ENCODE measurements at regions not wholly inside any gene's neighbourhood (a gene's known extent, or its start where the extent isn't known, plus 50 kb on each side); places are given as distances from the start of the nearest gene placed in this dataset.
"Not testable (repeated sequence)": the region's sequence is repeated elsewhere in the genome, so short reads cannot be mapped to it uniquely, and the experiment has no call there.

DNA sequence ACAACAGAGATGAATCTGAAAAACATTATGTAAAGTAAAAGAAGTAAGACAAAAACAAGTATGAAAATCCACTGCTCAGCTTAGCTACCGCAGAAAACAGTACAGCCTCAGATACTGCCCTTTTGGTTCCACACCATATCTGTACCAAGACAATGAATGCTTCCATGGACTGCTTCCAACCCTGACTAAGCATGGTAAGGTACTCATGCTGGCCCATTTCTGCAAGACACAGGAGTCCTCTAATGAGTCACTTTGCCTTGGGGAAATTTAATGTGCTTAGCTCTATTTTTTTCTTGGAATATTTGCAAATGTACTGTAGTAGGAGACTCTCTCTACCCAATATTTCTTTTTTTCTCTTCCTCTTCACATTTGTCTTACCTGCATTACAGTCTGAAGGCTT, 931.7 kb upstream of the HS3ST1 start:
- Histone ChIP-seq H3K4me1 (replicated peaks) (no peaks in the 10 kb centered on the region), H3K27me3 (replicated peaks; ENCODE audit: insufficient read depth) (no peaks in the 10 kb centered on the region), H3K4me3 (no peak overlapping the region), H3K27ac (no peak overlapping the region), H3K9me3 (no peaks in the 10 kb centered on the region), H3K36me3 (no peaks in the 10 kb centered on the region)
- TF ChIP-seq, protein P1, sequence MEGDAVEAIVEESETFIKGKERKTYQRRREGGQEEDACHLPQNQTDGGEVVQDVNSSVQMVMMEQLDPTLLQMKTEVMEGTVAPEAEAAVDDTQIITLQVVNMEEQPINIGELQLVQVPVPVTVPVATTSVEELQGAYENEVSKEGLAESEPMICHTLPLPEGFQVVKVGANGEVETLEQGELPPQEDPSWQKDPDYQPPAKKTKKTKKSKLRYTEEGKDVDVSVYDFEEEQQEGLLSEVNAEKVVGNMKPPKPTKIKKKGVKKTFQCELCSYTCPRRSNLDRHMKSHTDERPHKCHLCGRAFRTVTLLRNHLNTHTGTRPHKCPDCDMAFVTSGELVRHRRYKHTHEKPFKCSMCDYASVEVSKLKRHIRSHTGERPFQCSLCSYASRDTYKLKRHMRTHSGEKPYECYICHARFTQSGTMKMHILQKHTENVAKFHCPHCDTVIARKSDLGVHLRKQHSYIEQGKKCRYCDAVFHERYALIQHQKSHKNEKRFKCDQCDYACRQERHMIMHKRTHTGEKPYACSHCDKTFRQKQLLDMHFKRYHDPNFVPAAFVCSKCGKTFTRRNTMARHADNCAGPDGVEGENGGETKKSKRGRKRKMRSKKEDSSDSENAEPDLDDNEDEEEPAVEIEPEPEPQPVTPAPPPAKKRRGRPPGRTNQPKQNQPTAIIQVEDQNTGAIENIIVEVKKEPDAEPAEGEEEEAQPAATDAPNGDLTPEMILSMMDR (IDR thresholded peaks at IDR 0.05) = no peak
- no peak for TF ChIP-seq POLR2A (IDR thresholded peaks at IDR 0.05)
- WGBS = 79% methylated on average over 1 of the region's 1 CpG
- intact Hi-C loops (cut with DNase I) = no loop called here
- no peak for DNase-seq (ENCODE audit: low spot score)

DNA sequence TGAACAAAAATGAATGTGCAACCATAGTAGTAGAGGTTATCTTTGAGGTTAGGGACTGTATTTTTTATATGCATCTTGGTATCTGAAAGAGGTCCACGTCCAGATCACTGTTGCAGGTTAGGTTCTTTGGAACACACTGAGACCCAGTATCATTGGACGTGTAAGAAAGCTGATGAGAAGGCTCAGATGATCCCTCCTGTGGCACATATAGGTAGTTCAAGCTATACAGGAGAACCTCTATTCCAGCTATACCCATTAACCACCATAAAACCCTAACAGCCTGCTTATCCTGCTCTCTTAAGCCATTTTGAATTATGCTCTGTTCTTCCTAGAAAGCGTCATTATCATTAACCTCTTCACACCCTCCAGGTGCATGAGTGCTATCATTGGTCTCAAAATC, 930.7 kb upstream of the HS3ST1 start:
- no peaks in the 10 kb centered on the region for H3K27me3 ChIP-seq (replicated peaks; ENCODE audit: insufficient read depth)
- H3K36me3 ChIP-seq = no peaks in the 10 kb centered on the region
- intact Hi-C loops (cut with DNase I) = no loop called here
- WGBS = 49% methylated on average over 3 of the region's 3 CpGs
- no peaks in the 10 kb centered on the region for H3K9me3 ChIP-seq
- TF ChIP-seq, protein P1 (IDR thresholded peaks at IDR 0.05) = no peak
- TF ChIP-seq POLR2AphosphoS5 (IDR thresholded peaks at IDR 0.05) = no peak
- TF ChIP-seq POLR2A (IDR thresholded peaks at IDR 0.05) = no peak
- no peak overlapping the region for H3K4me3 ChIP-seq
- no peak for DNase-seq (ENCODE audit: low spot score)
- H3K27ac ChIP-seq = no peak overlapping the region
- H3K4me1 ChIP-seq (replicated peaks) = no peaks in the 10 kb centered on the region

DNA sequence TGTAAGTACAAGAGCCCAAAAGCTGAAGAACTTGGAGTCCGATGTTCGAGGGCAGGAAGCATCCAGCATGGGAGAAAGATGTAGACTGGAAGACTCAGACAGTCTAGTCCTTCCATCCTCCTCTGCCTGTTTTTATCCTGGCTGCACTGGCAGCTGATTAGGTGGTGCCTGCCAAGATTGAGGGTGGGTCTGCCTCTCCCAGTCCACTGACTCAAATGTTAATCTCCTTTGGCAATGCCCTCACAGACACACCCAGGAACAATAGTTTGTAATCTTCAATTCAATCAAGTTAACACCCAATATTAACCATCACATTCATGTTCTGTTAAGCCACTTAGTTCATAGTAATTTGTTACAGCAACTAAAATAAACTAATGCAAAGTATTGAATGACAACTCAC, 904.4 kb upstream of the HS3ST1 start:
- DNase-seq (ENCODE audit: low spot score); H3K27ac ChIP-seq; H3K4me3 ChIP-seq; H3K4me1 ChIP-seq (replicated peaks); H3K9me3 ChIP-seq; H3K36me3 ChIP-seq; intact Hi-C loops (cut with DNase I); H3K27me3 ChIP-seq (replicated peaks; ENCODE audit: insufficient read depth): not testable (repeated sequence)
- 100% methylated on average over 2 of the region's 2 CpGs for WGBS

DNA sequence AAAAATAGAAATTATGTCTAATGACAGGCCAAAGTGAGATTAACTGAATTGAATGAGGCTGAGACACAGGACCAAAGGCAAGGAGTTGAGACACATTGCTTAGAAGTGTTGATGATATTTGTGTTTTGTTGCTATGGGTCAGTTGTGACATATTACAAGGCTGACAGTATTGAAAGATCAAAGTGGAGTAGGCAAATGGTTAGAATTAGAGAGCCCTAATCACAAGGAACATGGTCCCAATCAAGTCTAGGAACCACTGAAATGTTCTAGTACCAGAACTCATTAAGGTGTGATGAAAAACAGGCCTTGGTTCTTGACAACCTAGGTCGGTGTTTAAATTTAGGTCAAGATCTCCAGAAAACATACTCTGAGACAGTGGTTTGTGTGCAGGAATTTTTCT, 896.3 kb upstream of the HS3ST1 start:
- intact Hi-C loops (cut with DNase I) = no loop called here
- no peak overlapping the region for H3K4me3 ChIP-seq
- no peak overlapping the region for H3K27ac ChIP-seq
- no peaks in the 10 kb centered on the region for H3K4me1 ChIP-seq (replicated peaks)
- DNase-seq (ENCODE audit: low spot score) = no peak
- WGBS = 95% methylated on average over 1 of the region's 1 CpG
- no peaks in the 10 kb centered on the region for H3K36me3 ChIP-seq
- no peaks in the 10 kb centered on the region for H3K9me3 ChIP-seq
- TF ChIP-seq POLR2A (IDR thresholded peaks at IDR 0.05) = no peak
- TF ChIP-seq, protein P1 (IDR thresholded peaks at IDR 0.05) = no peak
- TF ChIP-seq POLR2AphosphoS5 (IDR thresholded peaks at IDR 0.05) = no peak
- H3K27me3 ChIP-seq (replicated peaks; ENCODE audit: insufficient read depth) = no peaks in the 10 kb centered on the region

GRCh38 chr4:12319765-12320164, 891.1 kb upstream of the HS3ST1 start:
- no peak overlapping the region for H3K27ac ChIP-seq
- intact Hi-C loops (cut with DNase I) = no loop called here
- no peaks in the 10 kb centered on the region for H3K27me3 ChIP-seq (replicated peaks; ENCODE audit: insufficient read depth)
- TF ChIP-seq POLR2A (IDR thresholded peaks at IDR 0.05) (no peak), POLR2AphosphoS5 (IDR thresholded peaks at IDR 0.05) (no peak)
- TF ChIP-seq, protein P1 (IDR thresholded peaks at IDR 0.05) = no peak
- H3K4me3 ChIP-seq = no peak overlapping the region
- no peaks in the 10 kb centered on the region for H3K4me1 ChIP-seq (replicated peaks)
- H3K36me3 ChIP-seq = no peaks in the 10 kb centered on the region
- 59% methylated on average over 4 of the region's 4 CpGs for WGBS
- DNase-seq (ENCODE audit: low spot score) = no peak
- no peaks in the 10 kb centered on the region for H3K9me3 ChIP-seq
